Right lobe of liver (tissue), 4 donors: ENCODE measurements at regions not wholly inside any gene's neighbourhood (a gene's known extent, or its start where the extent isn't known, plus 50 kb on each side); places are given as distances from the start of the nearest gene placed in this dataset.

Source experiments
- CTCF ChIP-seq, 4 donors: fragments of 200-600 bp in 3 of 4; fragments of 450-650 bp in 1 of 4; IDR thresholded peaks; one replicate each; pipeline versions ENCODE4 v1.5.1 to v1.8.0; 2016 to 2022; ENCODE audit warnings: antibody characterized with exemption in 4 of 4, mild to moderate bottlenecking in 2 of 4
- POLR2A ChIP-seq: fragments of 450-650 bp; IDR thresholded peaks from one replicate; pipeline ENCODE4 v1.6.1; 2017; ENCODE audit warnings: antibody characterized with exemption, mild to moderate bottlenecking
- donor health status: DM: no; HTN: no; CAD: no.
- donor health status: DM: no; HTN: no; CAD: no.
- donor health status: DM: no; HTN: yes; CAD: no.

- TF ChIP-seq CTCF (IDR thresholded peaks at IDR 0.05), result no peak
- TF ChIP-seq POLR2A, result no peak
Observed at GRCh38 chr7:80403686-80404241, 108.1 kb downstream of the GNAT3 start.
